ENCODE measurements at regions not wholly inside any gene's neighbourhood (a gene's known extent, or its start where the extent isn't known, plus 50 kb on each side); places are given as distances from the start of the nearest gene placed in this dataset.
"Not testable (repeated sequence)": the region's sequence is repeated elsewhere in the genome, so short reads cannot be mapped to it uniquely, and the experiment has no call there.

DNA sequence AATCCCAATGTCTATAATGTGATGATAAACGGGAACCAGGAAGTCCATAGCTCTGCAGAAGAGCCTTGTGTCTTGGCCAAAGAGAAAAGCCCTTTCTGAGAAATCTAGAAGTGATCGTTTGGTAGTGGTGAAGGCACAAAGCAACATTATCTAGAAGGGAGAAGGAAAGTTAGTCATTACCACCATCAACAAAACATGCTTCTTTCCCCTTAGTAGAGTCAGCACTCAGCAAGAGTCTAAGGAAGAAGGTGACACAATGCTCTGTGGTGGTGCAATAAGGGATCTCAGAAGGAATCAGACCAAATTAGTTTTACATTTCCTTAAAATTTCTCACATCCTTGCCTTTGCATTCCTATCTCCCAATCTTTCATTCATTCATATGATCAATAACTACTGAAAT, 134.4 kb upstream of the PRDX6 start:
- DNase-seq (ENCODE audit: low read depth) = peak; percentile 75
- H3K4me3 ChIP-seq (ENCODE audit: control insufficient read depth, low read depth, low read length) = no peak overlapping the region
- no peak for TF ChIP-seq CTCF (conservative IDR thresholded peaks at IDR 0.05; ENCODE audit: control insufficient read depth, insufficient read depth, low read depth, low read length)

- DNase-seq (ENCODE audit: low read depth) = no peak
- no peak overlapping the region for H3K4me3 ChIP-seq (ENCODE audit: control insufficient read depth, low read depth, low read length)
- TF ChIP-seq CTCF (conservative IDR thresholded peaks at IDR 0.05; ENCODE audit: control insufficient read depth, insufficient read depth, low read depth, low read length) = no peak
These were observed 132.9 kb upstream of the PRDX6 start for GRCh38 chr1:173344034-173344743.

- DNase-seq (ENCODE audit: low read depth) = no peak
- TF ChIP-seq CTCF (conservative IDR thresholded peaks at IDR 0.05; ENCODE audit: control insufficient read depth, insufficient read depth, low read depth, low read length) = no peak
- H3K4me3 ChIP-seq (ENCODE audit: control insufficient read depth, low read depth, low read length) = no peak overlapping the region
These were observed 129.8 kb upstream of the PRDX6 start for GRCh38 chr1:173347282-173347818.

GRCh38 chr1:173352635-173353034, 124.5 kb upstream of the PRDX6 start:
- DNase-seq (ENCODE audit: low read depth); H3K4me3 ChIP-seq (ENCODE audit: control insufficient read depth, low read depth, low read length): not testable (repeated sequence)

- DNase-seq (ENCODE audit: low read depth) = peak; percentile 26
- no peak for TF ChIP-seq CTCF (conservative IDR thresholded peaks at IDR 0.05; ENCODE audit: control insufficient read depth, insufficient read depth, low read depth, low read length)
These were observed 123.8 kb upstream of the PRDX6 start for GRCh38 chr1:173353350-173353749.

GRCh38 chr1:173354937-173355280, 122.2 kb upstream of the PRDX6 start:
- DNase-seq (ENCODE audit: low read depth) = peak; percentile 56
- no peak overlapping the region for H3K4me3 ChIP-seq (ENCODE audit: control insufficient read depth, low read depth, low read length)
- no peak for TF ChIP-seq CTCF (conservative IDR thresholded peaks at IDR 0.05; ENCODE audit: control insufficient read depth, insufficient read depth, low read depth, low read length)

More at GRCh38 chr1:173353350-173353749, 123.8 kb upstream of the PRDX6 start:
- H3K4me3 ChIP-seq (ENCODE audit: control insufficient read depth, low read depth, low read length) = no peak overlapping the region

GRCh38 chr1:173355281-173356031, 121.7 kb upstream of the PRDX6 start:
- H3K4me3 ChIP-seq (ENCODE audit: control insufficient read depth, low read depth, low read length) = no peak overlapping the region
- DNase-seq (ENCODE audit: low read depth) = peak; percentile 57
- no peak for TF ChIP-seq CTCF (conservative IDR thresholded peaks at IDR 0.05; ENCODE audit: control insufficient read depth, insufficient read depth, low read depth, low read length)

Measured in fibroblast of mammary gland (primary cell).